ENCODE measurements at regions not wholly inside any gene's neighbourhood (a gene's known extent, or its start where the extent isn't known, plus 50 kb on each side); places are given as distances from the start of the nearest gene placed in this dataset.
"Not testable (repeated sequence)": the region's sequence is repeated elsewhere in the genome, so short reads cannot be mapped to it uniquely, and the experiment has no call there.

- no peak for DNase-seq
These were observed 127.6 kb upstream of the DAB1 start for GRCh38 chr1:57551476-57551875.

GRCh38 chr1:57550092-57550491, 126.2 kb upstream of the DAB1 start:
- intact Hi-C loops (cut with DNase I) = no loop called here
- no peak for DNase-seq

More at GRCh38 chr1:57551476-57551875, 127.6 kb upstream of the DAB1 start:
- intact Hi-C loops (cut with DNase I) = no loop called here

- intact Hi-C loops (cut with DNase I) = no loop called here
- no peak for DNase-seq
These were observed 125.4 kb upstream of the DAB1 start for GRCh38 chr1:57549300-57549699.

GRCh38 chr1:57546549-57547330, 122.9 kb upstream of the DAB1 start:
- DNase-seq = no peak
- intact Hi-C loops (cut with DNase I) = no loop called here

GRCh38 chr1:57544345-57544744, 120.5 kb upstream of the DAB1 start:
- no peak for DNase-seq
- intact Hi-C loops (cut with DNase I) = no loop called here

- intact Hi-C loops (cut with DNase I) = no loop called here
- DNase-seq = no peak
These were observed 113.0 kb upstream of the DAB1 start for GRCh38 chr1:57536749-57537423.

- DNase-seq = no peak
- intact Hi-C loops (cut with DNase I) = no loop called here
These were observed 108.4 kb upstream of the DAB1 start for GRCh38 chr1:57532299-57532698.

GRCh38 chr1:57530911-57531260, 107.0 kb upstream of the DAB1 start:
- DNase-seq; intact Hi-C loops (cut with DNase I): not testable (repeated sequence)

GRCh38 chr1:57530206-57530910, 106.5 kb upstream of the DAB1 start:
- DNase-seq = no peak

GRCh38 chr1:57522575-57522974, 98.7 kb upstream of the DAB1 start:
- intact Hi-C loops (cut with DNase I) = no loop called here
- DNase-seq = no peak

More at GRCh38 chr1:57530206-57530910, 106.5 kb upstream of the DAB1 start:
- intact Hi-C loops (cut with DNase I) = no loop called here

GRCh38 chr1:57520743-57521515, 97.1 kb upstream of the DAB1 start:
- intact Hi-C loops (cut with DNase I) = no loop called here
- DNase-seq = no peak

GRCh38 chr1:57518496-57518895, 94.6 kb upstream of the DAB1 start:
- intact Hi-C loops (cut with DNase I) = no loop called here

GRCh38 chr1:57517587-57518374, 93.9 kb upstream of the DAB1 start:
- no peak for DNase-seq
- intact Hi-C loops (cut with DNase I) = no loop called here

More at GRCh38 chr1:57518496-57518895, 94.6 kb upstream of the DAB1 start:
- no peak for DNase-seq

GRCh38 chr1:57512386-57512785, 88.5 kb upstream of the DAB1 start:
- DNase-seq = no peak
- intact Hi-C loops (cut with DNase I) = no loop called here

GRCh38 chr1:57506941-57507340, 83.1 kb upstream of the DAB1 start:
- DNase-seq = no peak
- intact Hi-C loops (cut with DNase I) = no loop called here

- no peak for DNase-seq
- intact Hi-C loops (cut with DNase I) = no loop called here
These were observed 79.5 kb upstream of the DAB1 start for GRCh38 chr1:57503337-57503736.

GRCh38 chr1:57500136-57500830, 76.4 kb upstream of the DAB1 start:
- intact Hi-C loops (cut with DNase I) = no loop called here
- no peak for DNase-seq

GRCh38 chr1:57494530-57495079, 70.7 kb upstream of the DAB1 start:
- intact Hi-C loops (cut with DNase I) = no loop called here
- DNase-seq = no peak

GRCh38 chr1:57492586-57493226, 68.8 kb upstream of the DAB1 start:
- DNase-seq = no peak
- intact Hi-C loops (cut with DNase I) = no loop called here

Measured in posterior cingulate gyrus (tissue), 11 donors.